ENCODE measurements at regions not wholly inside any gene's neighbourhood (a gene's known extent, or its start where the extent isn't known, plus 50 kb on each side); places are given as distances from the start of the nearest gene placed in this dataset.

- TF ChIP-seq CTCF (IDR thresholded peaks at IDR 0.05) = no peak
- no peak for TF ChIP-seq POLR2AphosphoS5 (IDR thresholded peaks at IDR 0.05; ENCODE audit: low read depth, low read length)
Observed at GRCh38 chr2:76187415-76187814, 476.7 kb upstream of the GCFC2 start.

Data from Panc1 (cell line).